KMS-11 (cell line): ENCODE measurements at regions not wholly inside any gene's neighbourhood (a gene's known extent, or its start where the extent isn't known, plus 50 kb on each side); places are given as distances from the start of the nearest gene placed in this dataset.

ENCODE experiments used
- H2AFZ ChIP-seq: fragments of 200-600 bp; sonication (generic); 2 replicates; pipeline ENCODE4 v1.6.1; 2016; ENCODE audit warnings: antibody characterized with exemption, mixed run types, low read depth
- H3K27ac ChIP-seq: fragments of 200-600 bp; sonication (generic); 2 replicates; pipeline ENCODE4 v1.6.1; 2016; ENCODE audit warnings: mild to moderate bottlenecking, mixed run types
- H3K27me3 ChIP-seq: fragments of 200-600 bp; sonication (generic); 2 replicates; pipeline ENCODE4 v1.6.1; 2017; ENCODE audit warnings: mild to moderate bottlenecking, low read depth, mixed run types, moderate library complexity; ENCODE audit not compliant: insufficient read depth
- H3K36me3 ChIP-seq: fragments of 200-600 bp; sonication (generic); 2 replicates; pipeline ENCODE4 v1.6.1; 2017; ENCODE audit warnings: mild to moderate bottlenecking, mixed run types; ENCODE audit not compliant: insufficient read depth
- H3K4me1 ChIP-seq: fragments of 200-600 bp; sonication (generic); 2 replicates; pipeline ENCODE4 v1.6.1; 2016; ENCODE audit warnings: mild to moderate bottlenecking, low read depth, mixed run types; ENCODE audit not compliant: poor library complexity, severe bottlenecking
- H3K4me2 ChIP-seq: fragments of 200-600 bp; sonication (generic); 2 replicates; pipeline ENCODE4 v1.7.0; 2016; ENCODE audit warnings: mild to moderate bottlenecking, mixed run types
- H3K4me3 ChIP-seq: fragments of 200-600 bp; sonication (generic); IDR thresholded peaks from 2 replicates; pipeline ENCODE4 v1.6.1; 2017; ENCODE audit warnings: low read depth, low read length, mixed read lengths; ENCODE audit not compliant: insufficient read depth
- H3K79me2 ChIP-seq: fragments of 200-600 bp; sonication (generic); 2 replicates; pipeline ENCODE4 v1.6.1; 2016; ENCODE audit warnings: low read depth, mixed run types; ENCODE audit not compliant: insufficient read depth
- H3K9ac ChIP-seq: fragments of 200-600 bp; sonication (generic); 2 replicates; pipeline ENCODE4 v1.6.1; 2016; ENCODE audit warnings: mild to moderate bottlenecking, mixed run types
- H4K20me1 ChIP-seq: fragments of 200-600 bp; sonication (generic); 2 replicates; pipeline ENCODE4 v1.6.1; 2016; ENCODE audit warnings: mild to moderate bottlenecking, mixed run types; ENCODE audit not compliant: insufficient read depth
- TF ChIP-seq, protein P1 (sequence below): fragments of 200-600 bp; sonication (generic); conservative IDR thresholded peaks from 2 replicates; pipeline ENCODE4 v1.6.1; 2017; ENCODE audit warnings: low read depth, mild to moderate bottlenecking, antibody characterized with exemption, low read length, moderate library complexity, mixed read lengths

DNA sequence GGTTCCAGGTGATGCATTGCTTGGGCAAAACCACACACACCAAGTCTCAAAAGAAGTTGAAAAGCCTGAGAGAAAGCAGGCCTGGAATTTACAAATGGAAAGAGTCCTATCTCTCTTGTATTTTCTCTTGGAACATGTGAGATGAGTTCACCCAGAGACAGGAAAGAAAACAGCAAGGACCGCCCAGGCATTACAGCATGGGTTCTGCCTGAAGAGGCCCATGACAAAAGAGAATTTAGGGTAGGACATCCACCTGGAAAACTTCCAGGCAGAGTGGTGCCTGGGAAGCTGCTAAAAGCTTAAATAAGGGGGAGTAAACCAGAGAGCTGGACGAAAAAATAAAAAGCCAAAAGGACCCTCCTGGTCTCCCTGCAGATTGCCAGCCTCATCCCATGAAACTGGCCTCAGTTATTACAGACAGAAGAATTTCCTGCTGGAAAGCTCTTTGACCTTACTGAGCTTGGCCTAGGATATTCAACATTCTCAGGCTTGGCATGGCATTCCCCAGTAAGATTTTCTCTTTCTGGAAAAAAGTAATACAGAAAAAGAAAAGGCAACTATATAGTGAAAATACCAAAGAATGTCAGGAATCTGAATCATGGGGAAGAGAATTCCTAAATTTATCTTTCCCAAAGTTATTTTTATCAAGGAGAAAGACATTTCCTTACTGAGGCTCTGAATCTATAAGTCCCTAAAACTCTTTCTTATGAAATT, 121.3 kb upstream of the NUDT4 start:
- TF ChIP-seq, protein P1, sequence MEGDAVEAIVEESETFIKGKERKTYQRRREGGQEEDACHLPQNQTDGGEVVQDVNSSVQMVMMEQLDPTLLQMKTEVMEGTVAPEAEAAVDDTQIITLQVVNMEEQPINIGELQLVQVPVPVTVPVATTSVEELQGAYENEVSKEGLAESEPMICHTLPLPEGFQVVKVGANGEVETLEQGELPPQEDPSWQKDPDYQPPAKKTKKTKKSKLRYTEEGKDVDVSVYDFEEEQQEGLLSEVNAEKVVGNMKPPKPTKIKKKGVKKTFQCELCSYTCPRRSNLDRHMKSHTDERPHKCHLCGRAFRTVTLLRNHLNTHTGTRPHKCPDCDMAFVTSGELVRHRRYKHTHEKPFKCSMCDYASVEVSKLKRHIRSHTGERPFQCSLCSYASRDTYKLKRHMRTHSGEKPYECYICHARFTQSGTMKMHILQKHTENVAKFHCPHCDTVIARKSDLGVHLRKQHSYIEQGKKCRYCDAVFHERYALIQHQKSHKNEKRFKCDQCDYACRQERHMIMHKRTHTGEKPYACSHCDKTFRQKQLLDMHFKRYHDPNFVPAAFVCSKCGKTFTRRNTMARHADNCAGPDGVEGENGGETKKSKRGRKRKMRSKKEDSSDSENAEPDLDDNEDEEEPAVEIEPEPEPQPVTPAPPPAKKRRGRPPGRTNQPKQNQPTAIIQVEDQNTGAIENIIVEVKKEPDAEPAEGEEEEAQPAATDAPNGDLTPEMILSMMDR, result no peak
- Histone ChIP-seq H3K27me3 (no peaks in the 10 kb centered on the region), H3K79me2 (no peaks in the 10 kb centered on the region), H3K4me3 (no peak overlapping the region), H3K4me1 (peaks cover 11% of the 10 kb centered on the region), H3K4me2 (no peak overlapping the region), H4K20me1 (no peaks in the 10 kb centered on the region), H3K27ac (no peak overlapping the region), H3K36me3 (no peaks in the 10 kb centered on the region), H3K9ac (no peak overlapping the region), H2AFZ (no peak overlapping the region)

DNA sequence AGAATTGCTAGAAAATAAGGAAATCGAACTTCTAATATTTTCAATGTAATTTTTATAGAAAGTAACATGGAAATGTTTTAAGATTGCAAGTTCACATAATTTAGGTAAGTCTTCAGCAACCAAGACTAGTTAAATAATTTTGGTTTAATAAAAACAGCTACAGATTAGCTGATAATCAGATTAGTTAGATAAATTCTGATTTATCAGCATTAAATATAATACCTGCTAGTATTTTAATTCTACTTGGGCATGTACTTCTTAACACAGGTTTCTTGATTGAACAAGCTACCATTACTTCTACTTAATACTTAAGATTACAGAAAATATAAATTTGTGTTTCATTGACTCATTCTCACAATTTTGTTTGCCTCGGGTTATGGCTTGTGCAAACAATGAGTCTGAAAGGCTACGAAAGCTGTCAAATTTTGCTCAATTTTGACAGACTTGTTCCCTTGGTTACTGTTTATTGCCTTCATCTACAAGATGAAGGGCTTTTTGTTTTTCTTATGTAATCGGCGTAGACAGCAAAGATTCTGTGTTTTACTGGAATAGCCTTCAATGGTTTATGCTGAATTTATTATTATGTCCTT, 116.1 kb upstream of the NUDT4 start:
- Histone ChIP-seq H3K4me2 (no peak overlapping the region), H3K36me3 (no peaks in the 10 kb centered on the region), H3K27ac (no peak overlapping the region)

DNA sequence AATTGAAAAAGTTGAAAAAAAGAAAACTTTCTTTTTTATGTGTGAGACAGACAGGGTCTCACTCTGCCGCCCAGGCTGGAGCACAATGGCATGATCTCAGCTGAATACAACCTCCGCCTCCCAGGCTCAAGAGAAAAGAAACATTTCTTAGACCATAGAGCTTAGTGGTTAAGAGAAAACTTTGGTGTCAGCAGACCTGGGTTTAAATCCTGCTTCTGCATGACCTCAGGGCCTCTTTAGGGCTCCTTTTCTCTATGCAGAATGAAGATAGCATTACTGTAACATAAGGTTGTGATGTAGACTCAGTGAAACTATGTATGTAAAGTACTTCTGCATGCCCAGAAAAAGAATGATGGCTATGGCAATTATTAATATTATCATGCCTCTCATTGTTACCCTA, 104.7 kb upstream of the NUDT4 start:
- Histone ChIP-seq H2AFZ (peak overlapping the region; percentile 42), H3K4me1 (peaks cover 27% of the 10 kb centered on the region), H3K27ac (peak overlapping the region; percentile 68)

More for the DNA sequence above, 116.1 kb upstream of the NUDT4 start:
- Histone ChIP-seq H3K4me1 (peaks cover 11% of the 10 kb centered on the region), H3K79me2 (no peaks in the 10 kb centered on the region), H3K4me3 (no peak overlapping the region), H2AFZ (no peak overlapping the region), H3K27me3 (no peaks in the 10 kb centered on the region), H3K9ac (no peak overlapping the region), H4K20me1 (no peaks in the 10 kb centered on the region)
- TF ChIP-seq, protein P1, result no peak

DNA sequence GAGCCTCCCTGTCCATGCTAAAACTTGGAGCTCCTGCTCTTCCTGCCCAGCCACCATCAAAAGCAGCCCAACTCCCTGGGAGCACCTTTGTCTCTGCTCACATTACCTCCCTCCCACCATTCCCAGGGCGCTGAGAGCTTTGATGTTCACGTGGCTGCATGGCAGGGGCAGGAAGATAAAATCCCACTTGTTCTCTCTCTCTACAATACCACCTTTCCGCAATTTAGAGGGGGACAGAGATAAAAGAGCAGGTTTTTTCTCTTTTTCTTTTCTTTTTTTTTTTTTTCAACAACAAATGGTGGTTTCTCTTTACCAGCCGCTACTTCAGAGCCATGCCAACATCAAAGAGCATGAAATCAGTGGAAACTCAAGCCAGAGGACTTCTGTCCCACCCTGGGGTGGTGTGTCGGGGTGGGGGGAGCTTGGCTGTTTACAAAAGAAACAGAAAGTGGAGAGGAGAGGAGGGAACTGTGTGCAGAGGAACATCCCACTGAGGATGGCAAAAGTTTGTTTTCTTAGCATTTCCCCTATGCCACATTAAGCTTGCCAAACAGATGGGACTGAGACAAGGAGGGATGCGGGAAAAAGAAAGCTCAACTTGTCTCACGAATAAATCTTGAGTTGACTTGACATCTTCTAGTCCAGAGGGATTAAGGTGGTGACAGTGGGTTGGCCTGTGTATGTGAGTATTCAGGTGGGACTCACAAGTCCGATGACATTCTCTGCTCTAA, 103.7 kb upstream of the NUDT4 start:
- H3K27ac ChIP-seq, result peak overlapping the region; percentile 68; the same call in 1 of the 2 replicates
- H4K20me1 ChIP-seq, result no peaks in the 10 kb centered on the region
- H3K4me2 ChIP-seq, result peak overlapping the region; percentile 57; the same call in 1 of the 2 replicates
- no peak overlapping the region for H3K4me3 ChIP-seq
- H3K79me2 ChIP-seq, result no peaks in the 10 kb centered on the region
- TF ChIP-seq, protein P1, result no peak
- H3K4me1 ChIP-seq, result peaks cover 27% of the 10 kb centered on the region
- H3K36me3 ChIP-seq, result no peaks in the 10 kb centered on the region
- H3K9ac ChIP-seq, result no peak overlapping the region
- H2AFZ ChIP-seq, result peak overlapping the region; percentile 21; the same call in 1 of the 2 replicates
- H3K27me3 ChIP-seq, result no peaks in the 10 kb centered on the region

More for the DNA sequence above, 104.7 kb upstream of the NUDT4 start:
- Histone ChIP-seq H3K9ac (peak overlapping the region; percentile 9; the same call in 1 of the 2 replicates), H3K36me3 (no peaks in the 10 kb centered on the region), H3K27me3 (no peaks in the 10 kb centered on the region), H3K4me2 (peak overlapping the region; percentile 57), H3K4me3 (no peak overlapping the region), H4K20me1 (no peaks in the 10 kb centered on the region), H3K79me2 (no peaks in the 10 kb centered on the region)
- TF ChIP-seq, protein P1, result no peak
